OCI-LY1 (cell line): ENCODE measurements at regions not wholly inside any gene's neighbourhood (a gene's known extent, or its start where the extent isn't known, plus 50 kb on each side); places are given as distances from the start of the nearest gene placed in this dataset.

Experiments used
- H2AFZ ChIP-seq: fragments of 200-600 bp; sonication (generic), shearing (Covaris generic); 2 replicates; pipeline ENCODE4 v1.6.0; 2014; ENCODE audit warnings: antibody characterized with exemption, mild to moderate bottlenecking, low read length
- H3F3A ChIP-seq: fragments of 200-600 bp; sonication (generic), shearing (Covaris generic); 2 replicates; pipeline ENCODE4 v1.6.0; 2014; ENCODE audit warnings: mild to moderate bottlenecking, antibody characterized with exemption, low read length, moderate library complexity; ENCODE audit not compliant: insufficient read depth
- H3K27ac ChIP-seq: fragments of 200-600 bp; sonication (generic); 2 replicates; pipeline ENCODE4 v1.5.1; 2014; ENCODE audit warnings: low read length, mixed run types, mild to moderate bottlenecking, low read depth; ENCODE audit not compliant: poor library complexity, severe bottlenecking
- H3K27me3 ChIP-seq: fragments of 200-600 bp; sonication (generic); 2 replicates; pipeline ENCODE4 v1.6.0; 2014; ENCODE audit warnings: antibody characterized with exemption, mild to moderate bottlenecking, low read length, moderate library complexity; ENCODE audit not compliant: insufficient read depth
- H3K36me3 ChIP-seq: fragments of 200-600 bp; sonication (generic); 2 replicates; pipeline ENCODE4 v1.6.1; 2014; ENCODE audit warnings: mild to moderate bottlenecking, antibody characterized with exemption, low read length, moderate library complexity, mixed read lengths; ENCODE audit not compliant: insufficient read depth
- H3K4me1 ChIP-seq: fragments of 200-600 bp; sonication (generic); 2 replicates; pipeline ENCODE4 v1.5.1; 2014; ENCODE audit warnings: mild to moderate bottlenecking, low read length, moderate library complexity; ENCODE audit not compliant: insufficient read depth, severe bottlenecking
- H3K4me2 ChIP-seq: fragments of 200-600 bp; sonication (generic), shearing (Covaris generic); 2 replicates; pipeline ENCODE4 v1.6.1; 2014; ENCODE audit warnings: low read length
- H3K4me3 ChIP-seq: fragments of 200-600 bp; sonication (generic); 2 replicates; pipeline ENCODE4 v1.5.1; 2014; ENCODE audit warnings: low read length, low read depth, mild to moderate bottlenecking, mixed read lengths; ENCODE audit not compliant: poor library complexity, severe bottlenecking
- H3K79me2 ChIP-seq: fragments of 200-600 bp; shearing (Covaris generic); 2 replicates; pipeline ENCODE4 v1.6.1; 2016; ENCODE audit warnings: mixed run types, low read length, mixed read lengths; ENCODE audit not compliant: insufficient read depth
- H3K9ac ChIP-seq: fragments of 200-600 bp; sonication (generic), shearing (Covaris generic); 2 replicates; pipeline ENCODE4 v1.6.1; 2014; ENCODE audit warnings: mild to moderate bottlenecking, low read length, mixed read lengths
- H3K9me2 ChIP-seq: fragments of 200-600 bp; sonication (generic), shearing (Covaris generic); 2 replicates; pipeline ENCODE4 v1.6.1; 2014; ENCODE audit warnings: low read depth, mild to moderate bottlenecking, low read length, mixed read lengths
- H3K9me3 ChIP-seq: fragments of 200-600 bp; shearing (Covaris generic); 2 replicates; pipeline ENCODE4 v1.6.1; 2014; ENCODE audit warnings: low read length, mixed read lengths
- H4K20me1 ChIP-seq: fragments of 200-600 bp; sonication (generic), shearing (Covaris generic); 2 replicates; pipeline ENCODE4 v1.6.0; 2016; ENCODE audit warnings: mild to moderate bottlenecking, low read length; ENCODE audit not compliant: insufficient read depth
- EZH2 ChIP-seq: fragments of 200-600 bp; sonication (generic), shearing (Covaris generic); IDR thresholded peaks from 2 replicates; pipeline ENCODE4 v1.8.0; 2017; ENCODE audit warnings: borderline replicate concordance, mixed run types, mild to moderate bottlenecking, antibody characterized with exemption, low read length, moderate library complexity, mixed read lengths
- TF ChIP-seq, protein P1 (sequence below): fragments of 200-600 bp; sonication (generic), shearing (Covaris generic); IDR thresholded peaks from 2 replicates; pipeline ENCODE4 v1.5.1; 2017; ENCODE audit warnings: mild to moderate bottlenecking, antibody characterized with exemption, low read length, moderate library complexity, mixed read lengths

DNA sequence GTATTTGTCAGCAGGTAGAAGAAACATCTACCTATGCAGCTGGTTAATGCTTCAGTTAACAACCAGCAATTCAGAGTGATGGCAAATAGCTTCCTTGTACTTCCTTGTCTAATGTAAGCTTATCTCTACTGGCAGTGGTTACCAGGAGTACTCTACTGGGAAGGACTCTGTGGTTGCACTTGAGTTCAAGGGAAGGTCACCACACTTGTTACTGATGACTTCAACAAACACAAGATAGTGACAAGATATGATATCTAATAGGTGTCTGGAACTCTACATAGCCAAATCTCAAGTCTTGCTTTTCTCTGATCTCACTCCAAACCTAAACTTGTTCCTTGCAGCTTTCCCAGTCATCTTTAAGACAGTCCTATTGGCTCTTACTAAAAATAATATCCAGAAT lies 1644.9 kb upstream of the TENM3 start:
- Histone ChIP-seq H3K27ac (no peak overlapping the region), H3K4me2 (no peak overlapping the region)

DNA sequence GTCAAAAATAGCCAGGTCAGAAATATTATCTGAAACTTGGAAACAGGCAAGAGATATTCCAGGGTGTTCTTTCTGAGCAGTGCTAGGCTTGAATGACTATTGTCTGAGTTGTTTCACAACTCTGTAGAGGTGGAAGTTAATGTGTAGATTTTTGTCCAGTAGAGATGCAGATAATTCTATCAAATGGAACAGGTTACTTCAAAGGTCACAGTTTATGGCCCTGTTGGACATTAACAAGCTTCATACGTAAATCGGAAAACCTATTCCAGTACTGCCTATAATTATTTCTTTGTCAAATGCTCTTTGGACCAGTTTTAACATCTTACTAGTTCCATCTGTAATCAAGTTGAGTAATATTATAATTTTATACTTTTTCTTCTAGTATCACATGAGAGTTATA lies 1639.4 kb upstream of the TENM3 start:
- no peaks in the 10 kb centered on the region for H3K27me3 ChIP-seq
- H3K4me2 ChIP-seq, result no peak overlapping the region
- no peaks in the 10 kb centered on the region for H3K9me3 ChIP-seq
- H3K9me2 ChIP-seq, result no peaks in the 10 kb centered on the region
- H3K4me3 ChIP-seq, result no peak overlapping the region
- no peaks in the 10 kb centered on the region for H3F3A ChIP-seq
- no peak overlapping the region for H3K27ac ChIP-seq
- TF ChIP-seq, protein P1, sequence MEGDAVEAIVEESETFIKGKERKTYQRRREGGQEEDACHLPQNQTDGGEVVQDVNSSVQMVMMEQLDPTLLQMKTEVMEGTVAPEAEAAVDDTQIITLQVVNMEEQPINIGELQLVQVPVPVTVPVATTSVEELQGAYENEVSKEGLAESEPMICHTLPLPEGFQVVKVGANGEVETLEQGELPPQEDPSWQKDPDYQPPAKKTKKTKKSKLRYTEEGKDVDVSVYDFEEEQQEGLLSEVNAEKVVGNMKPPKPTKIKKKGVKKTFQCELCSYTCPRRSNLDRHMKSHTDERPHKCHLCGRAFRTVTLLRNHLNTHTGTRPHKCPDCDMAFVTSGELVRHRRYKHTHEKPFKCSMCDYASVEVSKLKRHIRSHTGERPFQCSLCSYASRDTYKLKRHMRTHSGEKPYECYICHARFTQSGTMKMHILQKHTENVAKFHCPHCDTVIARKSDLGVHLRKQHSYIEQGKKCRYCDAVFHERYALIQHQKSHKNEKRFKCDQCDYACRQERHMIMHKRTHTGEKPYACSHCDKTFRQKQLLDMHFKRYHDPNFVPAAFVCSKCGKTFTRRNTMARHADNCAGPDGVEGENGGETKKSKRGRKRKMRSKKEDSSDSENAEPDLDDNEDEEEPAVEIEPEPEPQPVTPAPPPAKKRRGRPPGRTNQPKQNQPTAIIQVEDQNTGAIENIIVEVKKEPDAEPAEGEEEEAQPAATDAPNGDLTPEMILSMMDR, result no peak
- TF ChIP-seq EZH2, result no peak
- H2AFZ ChIP-seq, result no peak overlapping the region
- H3K36me3 ChIP-seq, result no peaks in the 10 kb centered on the region
- no peaks in the 10 kb centered on the region for H4K20me1 ChIP-seq
- no peaks in the 10 kb centered on the region for H3K79me2 ChIP-seq
- no peaks in the 10 kb centered on the region for H3K4me1 ChIP-seq
- H3K9ac ChIP-seq, result no peak overlapping the region

More for the DNA sequence above, 1644.9 kb upstream of the TENM3 start:
- TF ChIP-seq, protein P1, result no peak
- TF ChIP-seq EZH2, result no peak
- Histone ChIP-seq H3K9me2 (no peaks in the 10 kb centered on the region), H3F3A (no peaks in the 10 kb centered on the region), H4K20me1 (no peaks in the 10 kb centered on the region), H2AFZ (no peak overlapping the region), H3K27me3 (no peaks in the 10 kb centered on the region), H3K4me1 (no peaks in the 10 kb centered on the region), H3K36me3 (no peaks in the 10 kb centered on the region), H3K4me3 (no peak overlapping the region), H3K9me3 (no peaks in the 10 kb centered on the region), H3K9ac (no peak overlapping the region), H3K79me2 (no peaks in the 10 kb centered on the region)

DNA sequence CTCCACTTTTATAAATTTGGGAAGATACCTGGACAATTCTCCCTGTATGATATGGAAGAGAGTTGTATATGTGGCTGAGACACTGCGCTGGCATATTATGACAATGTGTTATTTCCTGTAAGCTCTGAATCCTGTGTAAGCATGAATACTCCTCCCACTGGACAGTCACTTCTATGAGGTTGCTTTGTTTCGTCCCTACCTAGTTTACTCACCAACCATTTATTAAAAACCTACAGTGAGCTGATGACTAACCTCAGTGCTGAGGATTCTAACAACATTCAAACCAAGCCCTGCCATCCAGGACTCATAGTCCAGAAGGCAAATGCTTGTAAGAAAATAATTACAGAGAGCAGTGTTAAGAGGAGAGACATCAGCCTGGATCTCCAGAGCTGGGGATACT lies 1632.9 kb upstream of the TENM3 start:
- H3K27me3 ChIP-seq, result no peaks in the 10 kb centered on the region
- H3K4me3 ChIP-seq, result no peak overlapping the region
- no peaks in the 10 kb centered on the region for H4K20me1 ChIP-seq
- H3K9ac ChIP-seq, result no peak overlapping the region
- H3K4me1 ChIP-seq, result no peaks in the 10 kb centered on the region
- TF ChIP-seq, protein P1, result no peak
- no peaks in the 10 kb centered on the region for H3K79me2 ChIP-seq
- no peak overlapping the region for H2AFZ ChIP-seq
- no peaks in the 10 kb centered on the region for H3K36me3 ChIP-seq
- no peak overlapping the region for H3K4me2 ChIP-seq
- no peaks in the 10 kb centered on the region for H3K9me2 ChIP-seq
- H3F3A ChIP-seq, result no peaks in the 10 kb centered on the region
- no peak overlapping the region for H3K27ac ChIP-seq
- H3K9me3 ChIP-seq, result no peaks in the 10 kb centered on the region
